ENCODE measurements at regions not wholly inside any gene's neighbourhood (a gene's known extent, or its start where the extent isn't known, plus 50 kb on each side); places are given as distances from the start of the nearest gene placed in this dataset.

DNA sequence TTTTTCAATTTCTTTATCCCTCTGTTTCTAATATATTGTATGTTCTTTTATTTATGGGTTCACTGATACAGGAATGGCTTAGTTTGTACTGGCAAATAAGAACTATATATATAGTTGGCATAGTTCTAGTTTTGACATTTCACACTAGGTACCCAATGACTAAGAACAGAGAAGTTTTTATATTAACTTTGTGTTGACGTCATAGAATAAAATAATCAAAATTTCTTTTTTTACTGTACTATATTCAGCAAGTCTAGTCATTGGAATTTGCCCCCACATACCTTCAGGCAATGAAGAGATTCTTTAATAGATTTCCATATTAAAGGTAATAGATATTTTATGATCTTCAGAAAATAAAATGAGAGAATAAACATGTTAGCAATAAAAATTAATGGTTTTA is 713.2 kb downstream of the NOVA1 start:
- no peak for TF ChIP-seq EZH2 (IDR thresholded peaks at IDR 0.05; ENCODE audit: borderline replicate concordance, low read length)
- TF ChIP-seq, protein P1, sequence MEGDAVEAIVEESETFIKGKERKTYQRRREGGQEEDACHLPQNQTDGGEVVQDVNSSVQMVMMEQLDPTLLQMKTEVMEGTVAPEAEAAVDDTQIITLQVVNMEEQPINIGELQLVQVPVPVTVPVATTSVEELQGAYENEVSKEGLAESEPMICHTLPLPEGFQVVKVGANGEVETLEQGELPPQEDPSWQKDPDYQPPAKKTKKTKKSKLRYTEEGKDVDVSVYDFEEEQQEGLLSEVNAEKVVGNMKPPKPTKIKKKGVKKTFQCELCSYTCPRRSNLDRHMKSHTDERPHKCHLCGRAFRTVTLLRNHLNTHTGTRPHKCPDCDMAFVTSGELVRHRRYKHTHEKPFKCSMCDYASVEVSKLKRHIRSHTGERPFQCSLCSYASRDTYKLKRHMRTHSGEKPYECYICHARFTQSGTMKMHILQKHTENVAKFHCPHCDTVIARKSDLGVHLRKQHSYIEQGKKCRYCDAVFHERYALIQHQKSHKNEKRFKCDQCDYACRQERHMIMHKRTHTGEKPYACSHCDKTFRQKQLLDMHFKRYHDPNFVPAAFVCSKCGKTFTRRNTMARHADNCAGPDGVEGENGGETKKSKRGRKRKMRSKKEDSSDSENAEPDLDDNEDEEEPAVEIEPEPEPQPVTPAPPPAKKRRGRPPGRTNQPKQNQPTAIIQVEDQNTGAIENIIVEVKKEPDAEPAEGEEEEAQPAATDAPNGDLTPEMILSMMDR (conservative IDR thresholded peaks at IDR 0.05 in 1 of 2, IDR thresholded peaks at IDR 0.05 in 1 of 2; ENCODE audit: extremely low read depth in 1 of 2, insufficient read depth in 1 of 2, low read depth in 1 of 2, low read length in 2 of 2), result no peak
